ENCODE measurements at regions not wholly inside any gene's neighbourhood (a gene's known extent, or its start where the extent isn't known, plus 50 kb on each side); places are given as distances from the start of the nearest gene placed in this dataset.

GRCh38 chr19:30208436-30209060 is 163.6 kb upstream of the ZNF536 start:
- TF ChIP-seq JUN (IDR thresholded peaks at IDR 0.05) (no peak), TP53 (CRISPR knock-in tag; IDR thresholded peaks at IDR 0.05) (no peak), CTCF (IDR thresholded peaks at IDR 0.05) (no peak), RARB (CRISPR knock-in tag; IDR thresholded peaks at IDR 0.05) (no peak), CBX2 (IDR thresholded peaks at IDR 0.05; ENCODE audit: borderline replicate concordance, low read depth) (no peak), EP300 (IDR thresholded peaks at IDR 0.05) (no peak), POLR2A (IDR thresholded peaks at IDR 0.05; ENCODE audit: low read length) (no peak), SMC3 (IDR thresholded peaks at IDR 0.05) (no peak), RNF2 (IDR thresholded peaks at IDR 0.05; ENCODE audit: borderline replicate concordance, low read depth) (no peak), SREBF2 (IDR thresholded peaks at IDR 0.05) (no peak), RAD21 (conservative IDR thresholded peaks at IDR 0.05 in 1 of 2, IDR thresholded peaks at IDR 0.05 in 1 of 2) (no peak)

All from A549 (cell line).